HG03575 (cell line): ENCODE measurements at regions not wholly inside any gene's neighbourhood (a gene's known extent, or its start where the extent isn't known, plus 50 kb on each side); places are given as distances from the start of the nearest gene placed in this dataset.
"Not testable (repeated sequence)": the region's sequence is repeated elsewhere in the genome, so short reads cannot be mapped to it uniquely, and the experiment has no call there.

Experiments used
- ATAC-seq: cut with Tn5 transposase; IDR thresholded peaks from one replicate; pipeline ENCODE4 v1.9.1; 2021; ENCODE audit not compliant: unreplicated experiment, insufficient number of reproducible peaks, low FRiP score; ENCODE audit errors: extremely low read depth

- no peak for ATAC-seq
These were observed 1195.4 kb upstream of the LRRN3 start for GRCh38 chr7:109895536-109895935.

- ATAC-seq = no peak
These were observed 1189.0 kb upstream of the LRRN3 start for GRCh38 chr7:109901926-109902325.

- not testable (repeated sequence) for ATAC-seq
These were observed 1185.4 kb upstream of the LRRN3 start for GRCh38 chr7:109905368-109906065.

- no peak for ATAC-seq
These were observed 1175.3 kb upstream of the LRRN3 start for GRCh38 chr7:109915670-109916069.

GRCh38 chr7:109926738-109927137, 1164.2 kb upstream of the LRRN3 start:
- no peak for ATAC-seq

- no peak for ATAC-seq
These were observed 1160.9 kb upstream of the LRRN3 start for GRCh38 chr7:109930049-109930448.

- ATAC-seq = no peak
These were observed 1151.7 kb upstream of the LRRN3 start for GRCh38 chr7:109939207-109939606.

- ATAC-seq = no peak
These were observed 1145.0 kb upstream of the LRRN3 start for GRCh38 chr7:109945820-109946518.

- ATAC-seq = no peak
These were observed 1140.7 kb upstream of the LRRN3 start for GRCh38 chr7:109950256-109950655.

GRCh38 chr7:109950821-109951564, 1139.9 kb upstream of the LRRN3 start:
- no peak for ATAC-seq

- ATAC-seq = no peak
These were observed 1139.4 kb upstream of the LRRN3 start for GRCh38 chr7:109951565-109951928.

- no peak for ATAC-seq
These were observed 1134.9 kb upstream of the LRRN3 start for GRCh38 chr7:109955986-109956385.

- ATAC-seq = no peak
These were observed 1134.0 kb upstream of the LRRN3 start for GRCh38 chr7:109956916-109957315.

- ATAC-seq = no peak
These were observed 1127.2 kb upstream of the LRRN3 start for GRCh38 chr7:109963741-109964140.

- no peak for ATAC-seq
These were observed 1126.1 kb upstream of the LRRN3 start for GRCh38 chr7:109964780-109965179.

- ATAC-seq = no peak
These were observed 1123.5 kb upstream of the LRRN3 start for GRCh38 chr7:109967406-109967805.

GRCh38 chr7:109983618-109984017, 1107.3 kb upstream of the LRRN3 start:
- ATAC-seq = no peak

GRCh38 chr7:109984729-109985128, 1106.2 kb upstream of the LRRN3 start:
- no peak for ATAC-seq

GRCh38 chr7:109986701-109987100, 1104.2 kb upstream of the LRRN3 start:
- no peak for ATAC-seq

GRCh38 chr7:109996411-109996810, 1094.5 kb upstream of the LRRN3 start:
- no peak for ATAC-seq
